PFSK-1 (cell line): ENCODE measurements at regions not wholly inside any gene's neighbourhood (a gene's known extent, or its start where the extent isn't known, plus 50 kb on each side); places are given as distances from the start of the nearest gene placed in this dataset.

Source experiments
- POLR2AphosphoS5 ChIP-seq: IDR thresholded peaks from 2 replicates; pipeline ENCODE4 v1.6.1; 2012; ENCODE audit warnings: low read depth, mild to moderate bottlenecking, control low read depth, low read length, moderate library complexity
- SIN3A ChIP-seq: IDR thresholded peaks from 2 replicates; pipeline ENCODE4 v1.6.1; 2012; ENCODE audit warnings: mild to moderate bottlenecking, low read length, moderate library complexity, borderline replicate concordance; ENCODE audit not compliant: insufficient read depth

DNA sequence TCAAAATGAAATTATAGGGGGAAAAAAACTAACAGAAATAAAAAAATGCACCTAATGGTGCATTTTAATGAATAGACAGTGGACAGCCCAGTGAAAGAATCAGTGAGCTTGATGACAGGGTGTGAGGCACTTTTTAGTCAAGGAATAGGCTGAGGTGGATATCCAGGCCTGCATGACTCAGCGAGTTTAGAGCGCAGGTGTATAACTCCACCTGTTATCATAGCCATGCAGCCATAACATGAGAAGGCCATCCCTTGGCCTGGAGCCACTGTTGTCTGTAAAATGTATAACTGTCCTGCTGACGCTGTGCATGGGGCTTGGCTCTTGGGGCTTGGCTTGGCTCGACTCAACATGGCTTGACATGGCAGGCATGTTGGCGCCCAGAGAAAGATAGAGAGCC, 331.5 kb upstream of the NOX3 start:
- TF ChIP-seq POLR2AphosphoS5 (no peak), SIN3A (no peak)
